Colon (tissue), 2 donors: ENCODE measurements at regions not wholly inside any gene's neighbourhood (a gene's known extent, or its start where the extent isn't known, plus 50 kb on each side); places are given as distances from the start of the nearest gene placed in this dataset.
"Not testable (repeated sequence)": the region's sequence is repeated elsewhere in the genome, so short reads cannot be mapped to it uniquely, and the experiment has no call there.

Experiments used
- FAIRE-seq: peaks from 2 replicates; lab custom pipeline; 2012; peaks lifted over from hg19 to GRCh38; lab: Jason Lieb, UNC
- donor health status: control.
- donor health status: control.

DNA sequence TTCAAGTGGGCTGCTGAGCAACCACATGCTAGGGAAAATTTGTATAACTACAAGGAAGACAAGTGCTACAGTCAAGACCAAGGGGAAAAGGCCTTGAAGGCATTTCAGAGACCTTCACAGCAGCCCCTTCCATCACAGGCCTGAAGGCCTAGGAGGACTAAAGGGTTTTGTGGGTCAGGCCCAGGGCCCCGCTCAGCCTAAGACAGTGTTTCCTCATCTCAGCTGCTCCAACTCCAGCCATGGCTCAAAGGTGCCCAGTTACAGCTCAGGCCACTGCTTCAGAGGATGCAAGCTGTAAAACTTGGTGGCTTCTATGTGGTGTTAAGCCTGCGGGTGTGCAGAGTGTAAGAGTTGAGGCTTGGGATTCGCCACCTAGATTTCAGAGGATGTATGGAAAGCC is 260.5 kb downstream of the NXPE2 start:
- FAIRE-seq = no peak

GRCh38 chr11:114942207-114942606 is 263.9 kb downstream of the NXPE2 start:
- FAIRE-seq = no peak

DNA sequence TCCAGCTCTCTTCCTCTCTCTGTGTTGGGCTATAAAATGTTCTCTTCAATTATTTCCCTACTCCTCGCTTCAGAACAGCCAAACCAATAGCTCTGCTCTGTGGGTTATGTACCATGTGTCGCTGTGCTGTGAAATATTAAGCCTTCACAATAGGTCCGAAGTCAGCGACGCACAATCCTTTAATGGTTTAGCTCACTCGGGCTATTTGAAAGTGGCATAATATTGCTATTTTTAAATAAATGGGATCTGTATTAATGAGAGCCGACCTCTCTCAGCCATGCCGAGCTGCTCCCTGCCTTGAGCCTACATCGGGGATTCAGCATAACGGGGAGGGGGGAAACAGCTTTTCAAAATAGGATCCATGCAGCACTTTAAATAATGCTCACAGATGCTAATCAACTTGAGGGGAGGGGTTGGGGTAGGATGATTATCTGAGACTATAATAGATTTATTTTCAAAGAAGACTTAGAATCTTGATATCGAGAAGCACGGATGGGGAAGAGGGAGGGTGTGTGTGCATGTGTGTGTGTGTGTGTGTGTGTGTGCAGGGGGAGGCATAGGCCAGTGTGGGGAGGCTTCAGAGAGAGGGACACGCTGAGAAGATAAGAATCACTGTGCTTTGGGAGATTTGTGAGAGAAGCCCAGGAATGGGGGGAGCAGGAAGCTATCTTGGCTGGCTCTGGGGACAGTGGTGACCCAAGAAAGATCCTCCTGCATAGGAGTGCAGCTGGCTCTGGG is 271.5 kb downstream of the NXPE2 start:
- no peak for FAIRE-seq

DNA sequence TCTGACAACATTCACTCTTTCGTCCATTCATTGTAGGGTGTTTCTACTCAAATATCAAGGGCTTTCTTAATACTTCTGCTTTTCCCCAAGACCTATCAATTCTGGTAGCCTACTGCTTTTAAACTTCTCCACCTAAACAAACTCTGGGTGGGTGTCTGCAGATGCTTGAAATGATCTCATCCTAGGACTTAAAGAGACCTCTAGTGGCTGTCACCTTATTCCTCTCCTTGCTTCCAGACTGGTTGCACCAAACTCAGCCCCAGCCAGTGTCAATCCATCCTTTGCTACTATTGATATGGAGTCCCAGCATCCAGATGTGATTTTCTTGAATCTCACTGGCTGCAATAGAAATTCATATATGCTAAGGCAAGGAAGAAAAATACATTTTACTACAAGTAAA is 274.7 kb downstream of the NXPE2 start:
- FAIRE-seq = no peak

- no peak for FAIRE-seq
Measured at GRCh38 chr11:114955923-114956322, 277.6 kb downstream of the NXPE2 start.

- no peak for FAIRE-seq
Measured at GRCh38 chr11:114956566-114956965, 278.2 kb downstream of the NXPE2 start.

GRCh38 chr11:114959953-114960505 is 281.7 kb downstream of the NXPE2 start:
- FAIRE-seq = no peak

DNA sequence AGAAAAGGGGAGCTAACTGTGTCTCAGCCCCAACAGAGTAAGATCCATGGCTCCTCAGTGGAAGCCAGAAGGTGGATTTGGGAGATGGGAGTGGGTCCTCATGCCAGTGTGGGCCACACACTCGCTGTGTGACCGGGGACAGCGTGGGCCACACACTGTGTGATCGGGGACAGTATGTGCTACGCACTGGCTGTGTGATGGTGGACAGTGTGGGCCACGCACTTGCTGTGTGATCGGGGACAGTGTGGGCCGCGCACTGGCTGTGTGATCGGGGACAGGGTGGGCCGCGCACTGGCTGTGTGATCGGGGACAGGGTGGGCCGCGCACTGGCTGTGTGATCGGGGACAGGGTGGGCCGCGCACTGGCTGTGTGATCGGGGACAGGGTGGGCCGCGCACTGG is 282.5 kb downstream of the NXPE2 start:
- not testable (repeated sequence) for FAIRE-seq

GRCh38 chr11:114964676-114965214 is 286.4 kb downstream of the NXPE2 start:
- no peak for FAIRE-seq

- no peak for FAIRE-seq
Measured at GRCh38 chr11:114970927-114971645, 292.8 kb downstream of the NXPE2 start.

DNA sequence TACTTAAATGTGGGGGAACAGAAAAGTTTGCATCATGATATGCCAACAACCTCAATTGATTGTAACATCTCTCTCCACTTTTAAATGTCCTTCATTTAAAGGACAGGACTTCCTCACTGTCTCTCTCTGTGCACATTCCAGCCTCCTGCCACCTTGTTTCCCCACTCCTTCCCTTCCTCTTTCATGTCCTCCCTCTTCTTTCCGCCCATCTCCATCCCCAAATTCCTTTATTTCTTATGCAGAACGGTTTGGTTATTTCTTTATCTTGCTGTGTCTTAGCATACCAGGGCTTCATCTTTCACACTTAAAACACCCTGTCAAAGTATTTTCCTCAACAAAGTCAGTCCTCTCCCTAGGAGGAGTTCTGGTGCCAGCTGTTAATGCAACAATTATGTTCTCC is 293.8 kb downstream of the NXPE2 start:
- FAIRE-seq = no peak

GRCh38 chr11:114977651-114978050 is 299.3 kb downstream of the NXPE2 start:
- FAIRE-seq = no peak

DNA sequence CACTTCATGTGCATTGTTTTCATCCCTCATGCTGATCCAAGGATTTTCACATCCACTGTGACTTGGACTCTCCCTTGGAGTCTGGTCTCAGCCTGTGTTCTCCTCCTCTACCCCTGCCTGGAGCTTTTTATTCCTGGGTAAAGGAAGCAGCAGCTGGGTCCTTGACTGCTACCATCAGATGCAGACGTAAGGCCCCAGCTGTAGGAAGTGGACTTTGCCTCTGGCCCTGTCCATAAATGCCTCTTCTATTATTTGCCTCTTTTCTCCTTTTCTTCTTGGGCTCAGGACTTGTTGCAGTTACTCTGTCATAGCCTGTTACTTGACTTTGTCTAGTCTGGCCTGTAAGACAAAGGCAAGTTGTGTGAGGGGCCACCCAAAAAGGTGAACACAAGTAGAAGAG is 303.8 kb downstream of the NXPE2 start:
- FAIRE-seq = no peak

DNA sequence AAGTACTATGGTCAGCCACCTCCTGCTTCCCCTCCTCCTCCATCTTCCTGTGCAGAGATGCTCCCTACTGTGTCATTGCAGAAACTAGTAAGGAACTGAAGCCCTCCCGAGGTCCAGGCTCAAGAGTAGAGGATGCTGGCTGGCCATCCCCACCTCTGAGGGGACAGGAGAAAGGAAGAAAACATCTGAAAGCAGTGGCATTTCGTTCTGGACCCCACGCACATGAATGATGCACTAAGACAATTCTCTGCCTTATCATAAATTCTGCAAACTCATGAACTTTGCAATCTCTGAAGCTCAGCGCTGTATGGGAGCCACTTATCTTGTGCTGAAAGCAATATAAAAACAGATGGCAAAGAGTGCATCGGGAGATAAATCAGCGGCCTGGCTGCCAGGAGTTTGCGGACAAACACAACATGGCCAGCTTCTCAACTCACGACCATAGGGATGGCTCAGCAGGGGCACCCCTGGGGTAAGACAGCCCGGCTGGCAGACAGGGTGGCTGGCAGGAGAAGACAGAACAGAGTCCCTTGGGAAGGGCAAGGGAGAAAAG is 306.4 kb downstream of the NXPE2 start:
- FAIRE-seq = no peak

DNA sequence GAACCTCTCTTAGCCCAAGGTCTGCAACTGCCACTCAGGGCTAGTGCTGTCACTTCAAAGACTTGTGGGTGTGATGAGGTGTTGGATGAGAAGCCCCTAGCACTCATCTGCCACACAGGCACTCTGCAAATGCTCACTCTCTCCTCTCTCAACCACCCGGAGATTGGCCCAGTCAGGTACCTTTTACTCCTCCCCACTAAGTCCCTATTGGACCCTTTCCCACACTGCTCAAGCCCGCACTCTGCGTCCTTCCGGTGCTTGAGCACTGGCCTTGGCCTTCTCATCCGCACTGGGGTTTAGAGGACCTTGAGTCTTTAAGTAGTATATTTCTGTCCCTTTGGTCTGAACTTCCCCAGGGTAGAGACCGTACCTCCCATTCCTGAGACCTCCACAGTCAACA is 308.0 kb downstream of the NXPE2 start:
- FAIRE-seq = no peak

DNA sequence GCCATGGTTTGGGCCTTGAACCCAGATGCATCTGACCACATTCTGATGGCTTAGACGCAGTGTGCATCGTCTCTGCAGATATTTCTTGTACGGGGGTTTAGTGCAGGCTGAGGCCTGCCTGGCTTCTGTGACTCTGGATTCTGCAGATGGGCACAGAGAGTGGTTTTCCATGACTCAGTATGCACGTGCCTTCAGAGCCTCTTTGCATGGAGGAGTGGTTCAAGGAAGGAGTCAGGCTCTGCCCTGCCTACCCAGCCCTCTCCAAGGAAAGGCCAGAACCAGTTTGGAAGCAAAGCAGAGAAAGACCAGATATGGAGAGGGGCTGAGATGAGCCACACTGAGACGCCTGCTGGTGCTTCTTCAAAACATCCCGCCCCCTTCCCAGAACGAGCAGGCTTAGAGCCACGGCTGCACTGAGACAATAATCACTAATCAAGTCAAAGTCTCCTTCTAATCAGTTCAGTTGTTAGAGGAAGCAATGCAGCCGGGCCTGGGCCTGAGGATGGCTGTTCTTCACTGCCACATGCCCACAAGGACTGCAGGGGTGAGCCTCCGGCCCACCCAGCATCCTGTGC is 308.9 kb downstream of the NXPE2 start:
- FAIRE-seq = no peak

- no peak for FAIRE-seq
Measured at GRCh38 chr11:114988644-114989043, 310.3 kb downstream of the NXPE2 start.

- FAIRE-seq = no peak
Measured at GRCh38 chr11:114989536-114989935, 311.2 kb downstream of the NXPE2 start.

- no peak for FAIRE-seq
Measured at GRCh38 chr11:115005663-115006062, 327.3 kb downstream of the NXPE2 start.

DNA sequence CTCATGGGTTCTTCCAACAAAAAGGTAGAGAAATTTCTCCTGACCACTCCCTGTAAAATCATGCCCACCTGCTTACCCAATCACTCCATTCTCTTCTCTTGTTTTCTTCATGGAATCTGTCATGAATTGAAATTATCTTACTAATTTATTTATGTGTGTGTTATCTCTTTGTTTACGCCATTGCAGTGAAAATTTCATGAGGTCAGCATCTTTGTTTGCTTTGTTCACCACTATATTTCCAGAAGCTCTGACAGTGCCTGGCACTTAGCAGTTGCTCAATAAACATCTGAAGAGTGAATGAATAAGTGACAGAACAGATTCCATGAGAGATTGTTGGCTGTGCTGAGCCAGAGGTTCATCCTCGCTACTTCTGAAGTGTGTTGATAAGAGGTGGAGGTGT is 329.5 kb downstream of the NXPE2 start:
- no peak for FAIRE-seq

DNA sequence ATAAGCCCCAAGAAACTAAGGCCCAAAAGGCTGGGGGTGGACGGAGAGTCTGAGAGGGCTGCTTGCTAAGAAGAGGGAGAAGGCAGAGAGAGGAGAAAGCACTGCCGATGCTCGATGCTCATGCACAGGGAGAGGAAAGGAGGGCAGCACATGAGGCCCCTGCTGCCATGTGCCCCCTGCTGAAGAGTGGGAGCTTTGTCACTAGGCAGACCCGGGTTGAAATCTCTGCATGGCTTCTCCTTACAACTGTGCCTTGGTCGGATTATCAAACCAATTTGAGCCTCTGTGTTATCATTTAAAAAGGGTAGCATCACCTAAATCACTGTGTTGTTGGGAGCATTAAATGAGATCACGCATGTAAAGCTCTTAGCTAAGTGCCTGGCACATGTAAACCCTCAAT is 330.5 kb downstream of the NXPE2 start:
- FAIRE-seq = no peak

DNA sequence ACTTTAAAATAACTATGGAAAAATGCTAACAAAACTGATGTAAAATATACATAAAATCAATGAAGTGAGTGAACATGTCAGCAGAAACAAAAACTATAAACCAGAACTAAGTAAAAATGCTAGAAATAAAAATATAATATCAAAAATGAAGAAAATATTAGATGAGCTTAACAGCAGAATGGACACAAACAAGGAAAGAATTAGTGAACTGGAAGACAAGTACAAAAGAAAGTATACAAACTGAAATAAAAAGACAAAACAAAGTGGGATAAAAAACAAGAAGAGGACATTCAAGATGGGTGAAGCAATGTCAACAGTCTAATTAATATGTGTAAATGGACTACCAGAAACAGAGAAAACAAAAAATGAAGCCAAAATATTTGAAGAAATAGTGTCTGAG is 339.2 kb downstream of the NXPE2 start:
- no peak for FAIRE-seq

DNA sequence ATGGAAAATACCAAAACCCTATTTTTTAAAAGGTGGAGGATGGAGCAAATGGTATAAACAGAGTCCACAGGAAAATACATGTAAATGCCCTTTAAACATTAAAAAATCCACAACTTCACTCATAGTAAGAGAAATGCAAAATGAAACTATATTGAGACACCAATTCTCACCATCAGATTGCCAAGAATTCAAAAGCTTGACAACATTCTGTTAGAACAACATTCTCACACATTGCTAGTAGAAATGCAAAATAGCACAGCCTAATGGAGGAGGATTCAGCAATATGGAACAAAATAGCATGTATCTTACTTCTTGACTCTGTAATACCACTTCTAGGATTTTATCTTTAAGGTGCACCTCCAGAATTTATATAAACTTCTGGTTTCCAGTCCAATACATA is 351.8 kb downstream of the NXPE2 start:
- FAIRE-seq = no peak
